GM12878 (cell line): ENCODE measurements at regions not wholly inside any gene's neighbourhood (a gene's known extent, or its start where the extent isn't known, plus 50 kb on each side); places are given as distances from the start of the nearest gene placed in this dataset.

Experiments used
- ATAC-seq: fragments of 200-7000 bp; cut with Tn5 transposase; 3 replicates; pipeline ENCODE4 v1.9.1; 2020; ENCODE audit warnings: mild to moderate bottlenecking, moderate library complexity
- BruUV-seq: library from RNA; stranded (reverse); fragments of 400-500 nt; replicated peaks from 2 replicates; lab custom pipeline; 2021; lab: Mats Ljungman, UMichigan
- CTCF ChIA-PET: fragments of 300-600 bp; sonication (Branson Sonifier 250); formaldehyde crosslinking; extraction: SDS; loops from one replicate; lab custom pipeline; 2021; ENCODE audit warnings: inconsistent platforms; lab: Yijun Ruan, JAX
- POLR2A ChIA-PET: fragments of 350-600 bp; formaldehyde crosslinking; extraction: SDS; loops from one replicate; lab custom pipeline; 2021; ENCODE audit warnings: inconsistent platforms; lab: Charles Lee
- RAD21 ChIA-PET: fragments of 300-600 bp; sonication (Branson Sonifier 250); formaldehyde crosslinking; loops from one replicate; lab custom pipeline; 2023; ENCODE audit warnings: antibody characterized with exemption; ENCODE audit not compliant: unreplicated experiment; lab: Charles Lee
- SMC1A ChIA-PET: fragments of 300-600 bp; sonication (Branson Sonifier 250); formaldehyde crosslinking; loops from one replicate; lab custom pipeline; 2023; ENCODE audit not compliant: unreplicated experiment, uncharacterized antibody; lab: Charles Lee
- DNase-seq: peaks from one replicate; pipeline ENCODE4 v3.0.0-alpha.2; 2011; ENCODE audit warnings: low read depth, low spot score
- FAIRE-seq: peaks from 3 replicates; lab custom pipeline; 2011; peaks lifted over from hg19 to GRCh38; lab: Jason Lieb, UNC
- H2AFZ ChIP-seq: 2 replicates; pipeline ENCODE4 v1.6.0; 2011; ENCODE audit warnings: low read depth, low read length, control low read depth; ENCODE audit not compliant: control insufficient read depth
- H3K27ac ChIP-seq: 2 replicates; pipeline ENCODE4 v1.5.1; 2011; ENCODE audit warnings: control low read depth; ENCODE audit not compliant: control insufficient read depth, insufficient read depth
- H3K27me3 ChIP-seq, 2 experiments: replicated peaks in 1 of 2; 2 replicates each; pipeline versions ENCODE4 v1.6.0 to v1.6.1; 2011; ENCODE audit warnings: low read length in 1 of 2; ENCODE audit not compliant: control insufficient read depth in 2 of 2, insufficient read depth in 2 of 2
- H3K36me3 ChIP-seq, 2 experiments: 2 replicates each; pipeline ENCODE4 v1.5.1; 2011; ENCODE audit warnings: low read length in 1 of 2; ENCODE audit not compliant: control insufficient read depth in 2 of 2, insufficient read depth in 2 of 2
- H3K4me1 ChIP-seq: 2 replicates; pipeline ENCODE4 v1.6.1; 2011; ENCODE audit warnings: mild to moderate bottlenecking, low read length, moderate library complexity, mixed read lengths; ENCODE audit not compliant: control insufficient read depth, insufficient read depth
- H3K4me2 ChIP-seq: 2 replicates; pipeline ENCODE4 v1.6.0; 2011; ENCODE audit warnings: control low read depth; ENCODE audit not compliant: control insufficient read depth, insufficient read depth
- H3K4me3 ChIP-seq: fragments of 200-600 bp; sonication (generic); 2 replicates; pipeline ENCODE4 v1.5.1; 2016
- H3K79me2 ChIP-seq: 2 replicates; pipeline ENCODE4 v1.6.0; 2011; ENCODE audit warnings: low read length; ENCODE audit not compliant: control insufficient read depth, insufficient read depth
- H3K9ac ChIP-seq: 2 replicates; pipeline ENCODE4 v1.8.0; 2011; ENCODE audit warnings: low read length, control low read depth, mixed read lengths; ENCODE audit not compliant: control insufficient read depth, insufficient read depth
- H3K9me3 ChIP-seq: replicated peaks from 3 replicates; pipeline ENCODE4 v1.5.1; 2011; ENCODE audit warnings: mild to moderate bottlenecking, low read length; ENCODE audit not compliant: control insufficient read depth, insufficient read depth
- H4K20me1 ChIP-seq: 2 replicates; pipeline ENCODE4 v1.6.0; 2011; ENCODE audit not compliant: control insufficient read depth, insufficient read depth
- ATF3 ChIP-seq: IDR thresholded peaks from 2 replicates; pipeline ENCODE4 v1.6.1; 2011; ENCODE audit warnings: low read depth, mild to moderate bottlenecking, low read length, moderate library complexity, borderline replicate concordance; ENCODE audit errors: extremely low read depth
- BHLHE40 ChIP-seq, 2 experiments: fragments of 450-650 bp in 1 of 2; IDR thresholded peaks; 2 replicates each; pipeline ENCODE4 v1.6.1; 2011 to 2017; ENCODE audit warnings: low read depth in 2 of 2, borderline replicate concordance in 1 of 2, improper control_type of control experiment in 1 of 2, low read length in 1 of 2, mild to moderate bottlenecking in 1 of 2
- E2F8 ChIP-seq: fragments of 450-650 bp; IDR thresholded peaks from 2 replicates; pipeline ENCODE4 v1.6.1; 2018; ENCODE audit warnings: mild to moderate bottlenecking, low read depth, moderate library complexity; ENCODE audit not compliant: partially characterized antibody
- HCFC1 ChIP-seq: fragments of 150-350 bp; IDR thresholded peaks from 2 replicates; pipeline ENCODE4 v1.6.1; 2014; ENCODE audit warnings: low read length
- HDAC2 ChIP-seq: fragments of 200-600 bp; sonication (generic); IDR thresholded peaks from 2 replicates; pipeline ENCODE4 v1.6.1; 2017
- IKZF1 ChIP-seq: fragments of 450-650 bp; conservative IDR thresholded peaks from 2 replicates; pipeline ENCODE4 v1.6.1; 2017; ENCODE audit warnings: antibody characterized with exemption, mild to moderate bottlenecking
- MEF2A ChIP-seq: IDR thresholded peaks from 2 replicates; pipeline ENCODE4 v1.6.1; 2011; ENCODE audit warnings: low read depth, mild to moderate bottlenecking, low read length, moderate library complexity; ENCODE audit not compliant: insufficient read depth
- MTA3 ChIP-seq: IDR thresholded peaks from 2 replicates; pipeline ENCODE4 v1.6.1; 2012; ENCODE audit warnings: low read length, inconsistent platforms, borderline replicate concordance
- MXI1 ChIP-seq: fragments of 150-350 bp; IDR thresholded peaks from 2 replicates; pipeline ENCODE4 v1.6.1; 2011; ENCODE audit warnings: low read depth, mild to moderate bottlenecking, inconsistent platforms, low read length, improper control_type of control experiment
- MYB ChIP-seq: fragments of 150-350 bp; IDR thresholded peaks from 2 replicates; pipeline ENCODE4 v1.6.1; 2014; ENCODE audit warnings: mild to moderate bottlenecking, low read depth, low read length, borderline replicate concordance
- POLR2A ChIP-seq: IDR thresholded peaks from 2 replicates; pipeline ENCODE4 v1.6.1; 2011; ENCODE audit warnings: low read depth, mild to moderate bottlenecking, low read length
- RFX5 ChIP-seq: IDR thresholded peaks from 2 replicates; pipeline ENCODE4 v1.6.1; 2011; ENCODE audit warnings: low read depth, low read length, improper control_type of control experiment
- SMAD1 ChIP-seq: fragments of 450-650 bp; IDR thresholded peaks from 2 replicates; pipeline ENCODE4 v1.6.1; 2018; ENCODE audit warnings: mild to moderate bottlenecking, low read depth; ENCODE audit not compliant: partially characterized antibody
- SREBF1 ChIP-seq: IDR thresholded peaks from 2 replicates; pipeline ENCODE4 v1.6.1; 2012; ENCODE audit warnings: mild to moderate bottlenecking, low read length
- SUPT20H ChIP-seq: IDR thresholded peaks from 2 replicates; pipeline ENCODE4 v1.6.1; 2011; ENCODE audit warnings: low read depth, mild to moderate bottlenecking, low read length, moderate library complexity, borderline replicate concordance; ENCODE audit not compliant: control insufficient read depth
- ZBTB33 ChIP-seq: fragments of 450-650 bp; IDR thresholded peaks from 2 replicates; pipeline ENCODE4 v1.6.1; 2017; ENCODE audit warnings: mild to moderate bottlenecking
- ZNF274 ChIP-seq: IDR thresholded peaks from one replicate; pipeline ENCODE4 v1.8.0; 2011; ENCODE audit not compliant: insufficient read length, insufficient read depth
- ZNF384 ChIP-seq: IDR thresholded peaks from 2 replicates; pipeline ENCODE4 v1.6.1; 2012; ENCODE audit warnings: low read depth, mild to moderate bottlenecking, low read length, improper control_type of control experiment, borderline replicate concordance
- WGBS: methylation state at CpG from one replicate; pipeline ENCODE4 v1.1.6; 2016; ENCODE audit warnings: low lambda C conversion rate; ENCODE audit not compliant: insufficient replicate concordance, insufficient coverage; ENCODE audit errors: missing lambda C conversion rate; 5-methylcytosine and 5-hydroxymethylcytosine counted together
- in situ Hi-C: fragments of 300-500 bp; cut with MboI; formaldehyde crosslinking; loops from 9 replicates; pipeline ENCODE4 v1.14.3; 2018; ENCODE audit warnings: mixed read lengths
- intact Hi-C: fragments of 100-400 bp; cut with micrococcal nuclease; formaldehyde crosslinking; loops from one replicate; pipeline ENCODE4 v1.14.2; 2022; ENCODE audit not compliant: unreplicated experiment

GRCh38 chr1:238811211-238811879 lies 575.0 kb upstream of the CHRM3 start:
- Histone ChIP-seq H4K20me1 (no peaks in the 10 kb centered on the region), H3K9me3 (no peaks in the 10 kb centered on the region), H3K4me1 (no peaks in the 10 kb centered on the region), H3K4me2 (no peak overlapping the region), H3K4me3 (no peak overlapping the region), H3K27me3 (no peaks in the 10 kb centered on the region), H3K9ac (no peak overlapping the region), H3K36me3 (no peaks in the 10 kb centered on the region)
- DNase-seq (no peak), ATAC-seq (no peak), FAIRE-seq (no peak)
- CTCF ChIA-PET = no interaction called here
- RAD21 ChIA-PET = no interaction called here
- intact Hi-C loops = no loop called here
- in situ Hi-C loops = no loop called here
- POLR2A ChIA-PET = no interaction called here
- no TSS peak for BruUV-seq
- TF ChIP-seq MXI1 (no peak), BHLHE40 (IDR thresholded peaks at IDR 0.05; ENCODE audit: borderline replicate concordance in 1 of 2, low read depth in 2 of 2, low read length in 1 of 2) (no peak), POLR2A (no peak), HDAC2 (no peak), SREBF1 (no peak), ZNF274 (no peak), E2F8 (no peak), SMAD1 (no peak), SUPT20H (no peak), ATF3 (no peak), ZBTB33 (no peak), HCFC1 (no peak), RFX5 (no peak), MYB (no peak), MTA3 (no peak), IKZF1 (no peak), ZNF384 (no peak), MEF2A (no peak)
- TF ChIP-seq, all 136 proteins: peak for 0
- Histone ChIP-seq H2AFZ (no peak overlapping the region), H3K79me2 (no peaks in the 10 kb centered on the region), H3K27ac (no peak overlapping the region)
- 0% methylated on average over 3 of the region's 3 CpGs for WGBS
- SMC1A ChIA-PET = interaction anchor here (0.6 kb wide), 1 partner anchor 19 kb away, joined by 3 read pairs; no protein-coding TSS in a partner anchor
